OCI-LY1 (cell line): ENCODE measurements at regions not wholly inside any gene's neighbourhood (a gene's known extent, or its start where the extent isn't known, plus 50 kb on each side); places are given as distances from the start of the nearest gene placed in this dataset.
"Not testable (repeated sequence)": the region's sequence is repeated elsewhere in the genome, so short reads cannot be mapped to it uniquely, and the experiment has no call there.

Experiments
- H2AFZ ChIP-seq: fragments of 200-600 bp; sonication (generic), shearing (Covaris generic); 2 replicates; pipeline ENCODE4 v1.6.0; 2014; ENCODE audit warnings: antibody characterized with exemption, mild to moderate bottlenecking, low read length
- H3F3A ChIP-seq: fragments of 200-600 bp; sonication (generic), shearing (Covaris generic); 2 replicates; pipeline ENCODE4 v1.6.0; 2014; ENCODE audit warnings: mild to moderate bottlenecking, antibody characterized with exemption, low read length, moderate library complexity; ENCODE audit not compliant: insufficient read depth
- H3K27ac ChIP-seq: fragments of 200-600 bp; sonication (generic); 2 replicates; pipeline ENCODE4 v1.5.1; 2014; ENCODE audit warnings: low read length, mixed run types, mild to moderate bottlenecking, low read depth; ENCODE audit not compliant: poor library complexity, severe bottlenecking
- H3K27me3 ChIP-seq: fragments of 200-600 bp; sonication (generic); 2 replicates; pipeline ENCODE4 v1.6.0; 2014; ENCODE audit warnings: antibody characterized with exemption, mild to moderate bottlenecking, low read length, moderate library complexity; ENCODE audit not compliant: insufficient read depth
- H3K36me3 ChIP-seq: fragments of 200-600 bp; sonication (generic); 2 replicates; pipeline ENCODE4 v1.6.1; 2014; ENCODE audit warnings: mild to moderate bottlenecking, antibody characterized with exemption, low read length, moderate library complexity, mixed read lengths; ENCODE audit not compliant: insufficient read depth
- H3K4me1 ChIP-seq: fragments of 200-600 bp; sonication (generic); 2 replicates; pipeline ENCODE4 v1.5.1; 2014; ENCODE audit warnings: mild to moderate bottlenecking, low read length, moderate library complexity; ENCODE audit not compliant: insufficient read depth, severe bottlenecking
- H3K4me2 ChIP-seq: fragments of 200-600 bp; sonication (generic), shearing (Covaris generic); 2 replicates; pipeline ENCODE4 v1.6.1; 2014; ENCODE audit warnings: low read length
- H3K4me3 ChIP-seq: fragments of 200-600 bp; sonication (generic); 2 replicates; pipeline ENCODE4 v1.5.1; 2014; ENCODE audit warnings: low read length, low read depth, mild to moderate bottlenecking, mixed read lengths; ENCODE audit not compliant: poor library complexity, severe bottlenecking
- H3K79me2 ChIP-seq: fragments of 200-600 bp; shearing (Covaris generic); 2 replicates; pipeline ENCODE4 v1.6.1; 2016; ENCODE audit warnings: mixed run types, low read length, mixed read lengths; ENCODE audit not compliant: insufficient read depth
- H3K9ac ChIP-seq: fragments of 200-600 bp; sonication (generic), shearing (Covaris generic); 2 replicates; pipeline ENCODE4 v1.6.1; 2014; ENCODE audit warnings: mild to moderate bottlenecking, low read length, mixed read lengths
- H3K9me2 ChIP-seq: fragments of 200-600 bp; sonication (generic), shearing (Covaris generic); 2 replicates; pipeline ENCODE4 v1.6.1; 2014; ENCODE audit warnings: low read depth, mild to moderate bottlenecking, low read length, mixed read lengths
- H3K9me3 ChIP-seq: fragments of 200-600 bp; shearing (Covaris generic); 2 replicates; pipeline ENCODE4 v1.6.1; 2014; ENCODE audit warnings: low read length, mixed read lengths
- H4K20me1 ChIP-seq: fragments of 200-600 bp; sonication (generic), shearing (Covaris generic); 2 replicates; pipeline ENCODE4 v1.6.0; 2016; ENCODE audit warnings: mild to moderate bottlenecking, low read length; ENCODE audit not compliant: insufficient read depth

DNA sequence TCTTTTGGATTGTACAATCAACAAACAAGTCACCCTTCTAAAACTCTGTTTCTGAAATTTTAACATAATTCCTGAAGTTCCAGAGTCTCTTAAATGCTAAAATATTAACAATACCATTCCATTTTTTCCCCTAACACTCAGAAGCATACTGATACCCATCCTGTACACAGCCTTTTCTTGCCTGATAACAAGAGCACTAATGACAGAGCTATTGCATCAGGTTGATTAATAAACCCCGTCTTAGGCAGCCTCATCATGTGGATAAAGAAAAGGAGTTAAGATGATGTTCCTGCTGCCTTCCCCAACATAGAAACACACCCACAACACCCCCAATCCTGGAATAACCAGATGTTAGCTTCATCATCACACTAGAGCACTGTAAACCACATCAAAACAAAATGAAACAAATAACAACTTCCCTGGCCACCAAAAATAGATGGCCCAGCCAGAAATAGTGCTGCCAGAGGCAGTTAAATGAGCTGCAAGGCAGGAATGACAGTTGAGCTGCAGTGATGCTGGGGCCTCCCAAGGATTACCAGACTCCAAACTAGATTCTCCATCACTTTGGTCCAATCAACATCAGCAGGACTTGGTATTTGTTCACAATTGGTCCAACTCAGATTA is 93.8 kb upstream of the NBPF26 start:
- not testable (repeated sequence) for H3K9ac ChIP-seq, H3K36me3 ChIP-seq, H3F3A ChIP-seq, H2AFZ ChIP-seq, H3K27ac ChIP-seq, H3K79me2 ChIP-seq, H3K9me3 ChIP-seq, H3K4me2 ChIP-seq, H3K4me1 ChIP-seq, H3K4me3 ChIP-seq, H3K9me2 ChIP-seq, H3K27me3 ChIP-seq, H4K20me1 ChIP-seq

DNA sequence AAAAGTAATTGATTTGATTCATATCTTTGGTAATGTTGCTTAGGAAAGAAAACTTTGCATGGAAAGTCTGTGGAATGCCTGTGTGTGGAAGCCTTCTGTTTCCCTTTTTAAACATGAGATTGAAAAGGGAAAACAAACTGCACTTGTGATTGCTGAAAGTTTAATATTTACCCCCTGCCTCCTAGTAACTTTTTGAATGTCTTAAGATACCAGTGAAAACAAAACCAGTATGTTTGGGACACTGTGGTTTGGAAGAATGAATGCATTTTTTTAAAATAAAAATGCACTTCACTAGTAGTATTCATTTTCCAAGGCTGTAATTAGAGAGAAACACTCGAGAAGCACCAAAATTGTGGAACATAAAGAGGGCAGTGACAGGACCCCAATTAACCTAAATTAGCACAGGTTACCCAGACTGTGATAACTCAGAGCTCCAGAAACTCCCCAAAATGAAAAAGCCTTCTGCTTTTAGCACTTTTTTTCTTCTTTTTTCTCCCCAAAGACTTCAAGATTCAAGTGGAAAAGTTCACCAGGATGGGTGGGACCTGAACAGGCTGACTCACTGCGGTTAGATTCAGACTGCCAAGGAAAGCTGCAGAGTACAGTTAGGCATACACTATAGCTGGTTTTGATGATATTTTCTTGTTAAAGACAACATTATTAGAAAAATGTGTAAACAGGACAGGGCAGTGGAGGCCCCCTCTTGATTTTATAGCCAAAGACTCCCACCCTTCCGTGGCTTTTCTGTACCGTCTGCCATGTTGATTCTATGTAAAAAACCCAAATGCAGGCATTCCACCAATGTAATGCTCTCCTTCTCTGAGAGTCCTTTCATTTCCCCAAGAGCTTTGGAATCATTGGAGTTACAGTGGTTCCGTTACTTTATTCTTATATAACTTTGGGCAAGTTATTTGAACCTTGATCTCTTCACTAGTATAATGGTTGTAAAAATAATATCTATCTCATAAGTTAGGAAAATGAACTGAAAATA is 88.6 kb upstream of the NBPF26 start:
- not testable (repeated sequence) for H3K9me2 ChIP-seq, H3K36me3 ChIP-seq

GRCh38 chr1:120640261-120641013 is 83.3 kb upstream of the NBPF26 start:
- H3K36me3 ChIP-seq, H3K9ac ChIP-seq, H3K79me2 ChIP-seq, H3K9me3 ChIP-seq, H3F3A ChIP-seq, H2AFZ ChIP-seq, H3K27me3 ChIP-seq, H3K4me3 ChIP-seq, H3K27ac ChIP-seq, H3K4me2 ChIP-seq, H3K9me2 ChIP-seq, H4K20me1 ChIP-seq, H3K4me1 ChIP-seq: not testable (repeated sequence)

More for the DNA sequence above, 88.6 kb upstream of the NBPF26 start:
- not testable (repeated sequence) for H2AFZ ChIP-seq, H3K79me2 ChIP-seq, H3K4me2 ChIP-seq, H3K9me3 ChIP-seq, H3F3A ChIP-seq, H4K20me1 ChIP-seq, H3K4me3 ChIP-seq, H3K27me3 ChIP-seq, H3K4me1 ChIP-seq, H3K9ac ChIP-seq, H3K27ac ChIP-seq

- H3K4me1 ChIP-seq, H3K4me3 ChIP-seq, H3F3A ChIP-seq, H3K9me2 ChIP-seq, H3K36me3 ChIP-seq, H4K20me1 ChIP-seq, H3K9me3 ChIP-seq, H3K9ac ChIP-seq, H2AFZ ChIP-seq, H3K79me2 ChIP-seq, H3K27ac ChIP-seq, H3K27me3 ChIP-seq, H3K4me2 ChIP-seq: not testable (repeated sequence)
Observed at GRCh38 chr1:120641014-120641302, 82.8 kb upstream of the NBPF26 start.

- H3K27ac ChIP-seq, H2AFZ ChIP-seq, H4K20me1 ChIP-seq, H3F3A ChIP-seq, H3K9me3 ChIP-seq, H3K4me1 ChIP-seq, H3K79me2 ChIP-seq, H3K27me3 ChIP-seq, H3K9me2 ChIP-seq, H3K36me3 ChIP-seq, H3K4me3 ChIP-seq, H3K9ac ChIP-seq, H3K4me2 ChIP-seq: not testable (repeated sequence)
Observed at GRCh38 chr1:120647182-120647581, 76.6 kb upstream of the NBPF26 start.

DNA sequence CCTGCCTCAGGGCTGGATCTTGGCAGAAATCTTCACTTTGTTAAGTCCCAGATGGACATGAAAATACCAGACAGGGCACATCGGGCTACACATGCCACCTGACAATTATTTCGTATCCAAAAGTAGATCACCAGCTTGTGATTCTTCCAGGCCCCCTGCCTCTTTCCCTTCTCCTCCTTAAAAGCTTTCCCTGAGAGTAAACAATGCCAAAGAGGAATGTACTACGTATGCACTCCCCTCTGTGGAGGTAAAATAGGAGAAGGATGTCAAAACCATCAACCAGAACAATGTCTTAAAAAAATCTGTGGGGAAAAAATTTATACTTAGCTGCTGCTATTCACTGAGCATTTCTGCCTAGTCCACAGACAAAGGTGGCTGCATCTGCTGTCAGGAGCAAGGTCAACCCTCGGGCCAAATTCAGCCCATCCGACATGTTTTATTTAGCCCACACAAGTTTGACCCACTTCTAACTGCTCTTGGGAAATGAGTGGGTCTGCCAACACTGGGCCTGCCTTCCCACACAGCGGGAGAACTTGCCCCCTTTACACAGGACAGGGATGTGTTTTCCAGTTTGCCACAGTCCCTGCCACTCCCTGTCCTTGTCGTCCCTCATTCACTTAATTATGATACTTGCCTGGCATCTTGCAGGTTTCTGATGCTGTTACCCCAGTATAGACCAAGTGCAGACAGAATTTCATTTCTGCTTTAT is 74.7 kb upstream of the NBPF26 start:
- H3K4me3 ChIP-seq, H2AFZ ChIP-seq, H3K9me2 ChIP-seq, H3K27ac ChIP-seq, H3K4me1 ChIP-seq, H3K9ac ChIP-seq, H3K79me2 ChIP-seq, H3K36me3 ChIP-seq, H3K4me2 ChIP-seq, H4K20me1 ChIP-seq, H3F3A ChIP-seq, H3K9me3 ChIP-seq, H3K27me3 ChIP-seq: not testable (repeated sequence)

DNA sequence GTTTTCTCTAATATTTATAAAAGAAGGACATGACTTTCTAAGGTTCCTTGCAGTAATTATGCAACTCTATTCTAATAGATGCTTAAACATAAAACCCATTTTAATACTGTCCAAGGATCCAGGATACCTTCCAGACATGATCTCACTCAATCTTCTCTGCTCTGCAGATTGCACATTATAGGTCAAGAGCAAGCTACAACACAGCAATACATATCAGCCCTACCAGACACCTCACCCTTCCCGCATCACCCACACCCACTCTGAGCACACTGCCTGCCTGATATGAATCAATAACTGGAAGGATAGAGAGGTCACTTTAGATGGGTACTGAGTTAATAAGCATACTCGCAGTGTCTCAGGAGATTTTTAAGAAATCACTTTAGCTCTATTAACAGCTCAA is 74.0 kb upstream of the NBPF26 start:
- H3K79me2 ChIP-seq, H3K36me3 ChIP-seq, H3K9me2 ChIP-seq, H3K9ac ChIP-seq, H3F3A ChIP-seq, H4K20me1 ChIP-seq, H3K27ac ChIP-seq, H3K4me3 ChIP-seq, H2AFZ ChIP-seq, H3K9me3 ChIP-seq, H3K27me3 ChIP-seq, H3K4me1 ChIP-seq, H3K4me2 ChIP-seq: not testable (repeated sequence)
